Left cardiac atrium (tissue), 4 donors: ENCODE measurements at regions not wholly inside any gene's neighbourhood (a gene's known extent, or its start where the extent isn't known, plus 50 kb on each side); places are given as distances from the start of the nearest gene placed in this dataset.

Source experiments
- ATAC-seq, 2 donors: fragments of 200-7000 bp; cut with Tn5 transposase; one replicate each; pipeline ENCODE4 v1.9.1; 2020; ENCODE audit warnings: mild to moderate bottlenecking in 2 of 2, moderate library complexity in 2 of 2
- DNase-seq: peaks from one replicate; pipeline ENCODE4 v3.0.0-alpha.2; 2020
- intact Hi-C, 2 donors: fragments of 100-400 bp; cut with DNase I; formaldehyde crosslinking; loops; one replicate each; pipeline versions ENCODE4 v1.14.1 to v1.15.1; 2022 to 2023
- donor health status: DM: no; HTN: yes; CAD: no.
- donor health status: DM: no; HTN: yes; CAD: no; lungs with severe emphysema.
- donor health status: DM: yes; HTN: yes; CAD: no.
- donor health status: Dilated cardiomyopathy.

DNA sequence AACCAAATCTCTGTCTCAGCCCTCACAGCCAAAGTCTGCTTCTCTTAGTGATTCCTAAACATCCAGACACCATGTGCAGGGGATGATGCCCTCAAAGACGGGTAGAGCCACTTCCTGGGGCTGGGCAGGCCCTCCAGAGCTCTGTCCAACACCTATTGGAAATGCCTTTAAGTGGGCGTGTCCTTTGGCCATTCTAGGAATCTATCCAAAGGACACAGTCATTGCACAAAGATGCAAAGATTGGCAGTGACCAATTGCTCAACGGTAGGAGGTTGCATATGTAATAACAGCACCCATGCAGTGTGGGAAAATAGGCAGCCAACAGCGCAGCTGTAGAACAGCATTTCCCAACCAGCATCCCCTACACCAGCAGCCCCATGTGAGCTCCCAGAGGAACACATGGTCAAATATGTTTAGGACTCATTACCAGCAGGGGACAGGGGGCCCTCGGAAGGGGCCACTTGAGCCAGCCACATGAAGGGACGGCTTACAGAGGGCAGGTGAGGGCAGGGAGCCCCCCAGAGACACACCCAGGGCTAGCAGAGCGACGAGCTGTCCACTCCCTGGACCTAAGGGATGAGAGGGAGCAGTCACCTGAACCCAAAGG lies 142.8 kb upstream of the IQSEC1 start:
- intact Hi-C loops: no loop called here
- DNase-seq (no peak), ATAC-seq (peak in 1 of 2 donors; percentile 24)

DNA sequence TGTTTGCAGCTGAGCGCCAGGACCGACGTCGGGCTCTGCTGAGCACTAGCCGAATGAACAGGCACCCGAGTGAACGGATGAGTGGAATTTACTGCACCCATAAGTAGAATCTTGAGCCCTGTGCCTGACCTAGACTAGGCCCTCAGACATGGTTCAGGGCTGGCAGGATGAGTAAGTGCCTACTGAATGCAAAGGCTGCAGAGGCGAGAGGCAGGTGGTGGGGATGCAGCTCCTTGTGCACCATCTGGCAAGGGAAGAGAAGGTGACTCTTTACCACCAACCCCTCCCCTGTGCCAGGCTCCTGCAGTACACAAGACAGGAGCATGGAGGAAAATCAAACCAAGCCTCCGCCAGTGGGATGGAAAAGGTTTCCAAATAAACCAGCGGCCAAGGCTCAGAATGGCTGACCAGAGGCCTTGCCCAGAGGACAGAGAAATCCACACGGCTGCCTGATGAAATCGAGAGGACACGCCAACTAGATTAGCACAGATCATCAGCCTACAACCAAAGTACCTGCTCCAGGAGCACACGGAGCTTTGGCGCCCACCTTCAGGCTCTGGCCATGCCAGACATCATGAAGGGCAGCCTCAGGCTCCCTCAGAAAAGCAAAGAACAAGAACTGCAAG lies 141.7 kb upstream of the IQSEC1 start:
- intact Hi-C loops: no loop called here
- no peak for ATAC-seq
- no peak for DNase-seq

DNA sequence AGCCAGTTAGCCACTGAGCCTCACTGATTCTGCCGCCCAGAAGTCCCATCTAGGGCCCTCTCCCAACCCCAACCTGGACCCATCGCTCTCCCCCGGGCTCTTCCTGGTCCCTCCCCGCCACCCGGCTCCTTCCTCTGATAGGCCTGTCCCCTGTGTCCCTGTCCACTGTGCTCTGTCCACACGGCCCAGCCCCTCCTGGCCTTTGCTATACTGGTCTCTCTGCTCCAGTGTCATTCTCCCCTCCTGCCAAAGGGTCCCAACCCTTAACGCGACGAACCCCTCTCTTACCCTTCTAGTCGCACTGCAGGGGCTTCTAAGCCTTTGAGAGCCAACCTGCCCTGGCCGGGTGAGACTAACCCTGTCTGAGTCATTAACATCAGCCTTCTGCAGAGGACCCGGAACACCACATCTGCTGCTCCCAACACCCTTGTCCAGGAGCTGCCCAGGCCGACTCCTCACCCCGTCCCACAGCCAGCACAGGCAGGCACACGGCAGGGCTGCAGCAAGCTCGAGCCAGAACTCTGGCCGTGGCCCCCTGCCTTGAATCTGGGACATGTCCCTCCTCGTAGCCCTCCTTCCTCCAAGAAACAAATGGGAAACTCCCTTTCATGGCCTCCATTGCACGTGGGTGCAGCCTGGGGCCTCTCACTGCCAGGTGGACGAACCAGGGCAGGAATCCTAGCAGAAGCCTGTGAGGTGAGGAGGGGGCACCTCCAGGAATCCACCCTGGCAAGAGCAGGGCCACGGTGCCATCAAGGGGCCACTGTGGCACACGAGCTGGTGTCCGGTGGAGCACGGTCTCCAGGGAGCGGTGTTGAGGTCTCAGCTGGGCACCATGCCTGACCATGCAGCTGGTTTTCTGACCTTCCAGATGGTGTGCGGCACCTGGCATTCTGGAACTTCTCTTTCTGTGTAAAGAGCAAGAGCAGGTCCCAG lies 140.9 kb upstream of the IQSEC1 start:
- intact Hi-C loops: no loop called here
- DNase-seq (no peak), ATAC-seq (no peak)

DNA sequence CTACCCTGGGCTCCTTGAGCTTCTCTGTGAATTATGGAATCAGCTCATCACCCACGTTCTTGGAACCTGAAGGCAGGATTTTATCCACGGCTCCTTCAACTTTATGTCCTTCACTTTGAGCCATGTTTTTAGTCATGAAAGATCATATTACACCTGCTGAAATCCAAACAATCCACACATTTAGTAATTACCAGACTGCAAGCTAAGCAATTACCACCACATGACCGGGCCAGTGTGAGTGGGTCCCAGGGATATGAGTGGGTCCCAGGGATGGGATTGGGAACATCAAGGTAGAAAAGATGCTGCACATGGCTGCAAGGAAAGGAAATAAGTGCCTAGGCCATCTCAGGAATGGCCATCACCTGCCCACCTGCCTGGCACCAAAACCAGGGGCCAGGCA lies 140.3 kb upstream of the IQSEC1 start:
- intact Hi-C loops: no loop called here
- no peak for DNase-seq
- ATAC-seq: no peak

DNA sequence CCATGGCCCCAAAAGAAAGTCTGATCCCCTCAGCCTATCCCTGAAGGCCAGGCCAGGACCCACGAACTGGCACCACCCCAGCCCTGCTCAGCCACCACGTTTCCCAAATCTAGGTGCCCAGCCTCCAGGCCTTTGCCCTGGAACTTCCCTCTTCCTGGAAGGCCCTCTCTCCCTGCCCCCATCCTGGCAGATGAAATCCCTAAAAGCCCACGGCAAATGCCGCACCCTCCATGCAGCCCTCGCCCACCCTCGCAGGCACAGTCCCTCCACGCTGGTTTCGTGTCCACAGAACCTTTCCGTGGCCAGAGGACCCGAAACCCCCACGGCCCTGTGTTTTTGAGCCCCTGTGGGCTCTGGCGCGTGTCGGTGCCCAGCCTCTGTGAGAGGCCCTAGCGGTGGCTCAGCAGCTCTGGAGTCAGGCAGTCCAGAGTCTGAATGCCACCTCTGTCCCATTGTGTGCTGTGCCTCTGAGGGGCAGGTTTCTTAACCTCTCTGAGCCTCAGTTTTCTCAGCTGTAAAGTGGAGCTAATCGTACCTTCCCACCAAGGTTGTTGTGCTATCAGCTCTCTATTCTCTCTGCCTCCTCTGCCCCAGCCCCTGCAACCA lies 138.5 kb upstream of the IQSEC1 start:
- intact Hi-C loops: no loop called here

DNA sequence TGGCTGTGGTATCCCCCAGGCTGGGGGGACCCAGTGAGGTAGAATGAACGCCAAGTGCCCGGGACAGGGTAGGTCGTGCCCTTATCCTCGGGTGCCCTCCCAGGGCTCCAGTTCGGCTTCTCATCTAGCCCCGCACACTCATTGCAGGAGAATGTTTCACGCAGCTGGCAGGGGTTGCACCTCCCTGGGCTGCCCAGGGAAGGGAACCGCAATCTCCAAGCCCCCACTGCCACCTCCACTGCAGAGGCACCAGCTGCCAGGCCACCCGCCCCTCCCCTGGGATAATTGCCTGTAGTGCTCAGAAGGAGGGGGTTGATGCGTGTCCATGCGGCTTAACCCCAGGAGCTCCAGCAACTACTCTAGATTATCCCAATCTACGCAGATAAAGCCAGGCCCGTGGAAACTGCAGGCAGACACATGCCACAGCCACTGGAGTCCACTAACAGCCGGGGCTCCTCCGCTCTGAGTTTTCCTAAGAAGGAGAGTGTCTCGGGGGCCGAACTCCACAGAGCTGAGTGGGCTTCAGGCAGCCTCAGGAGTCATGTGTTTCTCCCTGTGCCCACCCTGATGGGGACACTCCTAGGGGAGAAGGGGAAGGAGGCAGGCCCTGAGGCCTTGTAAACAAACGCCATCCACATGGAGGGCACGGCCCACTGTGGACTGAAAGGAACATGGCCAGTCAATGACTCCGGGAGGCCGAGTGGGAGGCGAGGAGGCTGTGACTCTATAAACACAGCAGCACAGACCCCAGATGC lies 137.2 kb upstream of the IQSEC1 start:
- no peak for DNase-seq
- peak in 1 of 2 donors; percentile 6 for ATAC-seq
- intact Hi-C loops: no loop called here

More for the DNA sequence above, 138.5 kb upstream of the IQSEC1 start:
- no peak for DNase-seq
- no peak for ATAC-seq

DNA sequence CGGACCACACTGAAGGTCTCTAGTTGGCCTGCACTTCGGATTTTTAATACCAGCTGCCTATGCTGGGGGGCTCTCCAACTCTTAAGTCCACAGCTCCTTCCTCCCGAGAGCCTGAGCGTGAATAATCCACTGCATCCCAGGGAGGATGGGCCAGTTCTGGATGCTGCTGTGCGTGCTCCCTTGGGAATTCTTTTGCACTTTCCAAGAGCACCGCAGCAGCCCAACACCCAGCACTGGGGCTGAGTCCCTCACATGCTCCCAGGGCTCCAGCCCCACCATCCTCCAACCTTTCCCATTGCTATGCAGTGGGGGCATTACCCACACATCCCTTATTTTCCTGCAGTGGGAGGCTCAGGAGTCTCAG lies 136.4 kb upstream of the IQSEC1 start:
- ATAC-seq: no peak
- intact Hi-C loops: no loop called here
- DNase-seq: no peak

DNA sequence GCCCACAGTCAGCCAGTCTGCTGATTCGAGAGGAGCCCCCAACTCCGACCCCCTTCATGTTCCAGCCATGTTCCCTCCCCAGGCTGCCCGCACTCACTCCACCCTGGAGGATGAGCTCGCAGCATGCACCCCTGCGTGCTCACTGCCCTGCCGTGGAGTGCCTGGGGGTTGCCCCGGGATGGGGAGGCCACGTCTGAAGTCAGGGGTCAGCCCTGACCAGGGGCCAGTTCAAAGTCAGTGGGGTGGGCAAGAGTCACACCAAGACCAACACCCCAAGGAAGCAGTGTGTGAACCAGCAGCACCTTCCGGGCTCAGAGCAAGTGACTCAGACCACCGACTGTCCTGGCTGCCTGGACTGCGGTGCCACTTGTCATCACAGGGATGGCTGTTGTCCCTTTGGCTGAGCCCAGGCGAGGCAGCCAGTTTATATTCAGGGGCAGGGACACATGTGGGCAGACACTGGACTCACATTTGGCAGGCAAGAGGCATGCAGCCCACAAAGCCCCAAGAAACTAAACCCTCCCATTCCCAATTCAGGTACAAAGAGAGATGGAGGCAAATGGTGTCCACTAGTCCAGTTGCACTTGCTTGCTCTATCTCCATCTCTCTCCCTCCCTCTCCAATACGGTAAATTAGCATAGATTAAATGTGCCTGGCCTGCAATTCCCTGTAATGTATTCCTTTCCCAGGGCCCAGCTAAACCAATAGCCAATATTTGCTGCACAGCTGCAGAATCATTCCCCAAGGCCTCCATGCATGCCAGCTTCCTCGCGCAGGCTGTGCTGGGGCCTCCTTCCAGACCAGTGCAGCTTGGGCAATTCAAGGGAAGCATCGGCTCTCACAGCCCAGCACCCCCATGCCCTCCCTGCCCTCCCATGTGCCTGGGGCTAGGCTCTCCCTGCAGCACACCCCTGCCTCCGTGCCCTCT lies 135.7 kb upstream of the IQSEC1 start:
- intact Hi-C loops: no loop called here
- DNase-seq (no peak), ATAC-seq (peak in 1 of 2 donors; percentile 43)

DNA sequence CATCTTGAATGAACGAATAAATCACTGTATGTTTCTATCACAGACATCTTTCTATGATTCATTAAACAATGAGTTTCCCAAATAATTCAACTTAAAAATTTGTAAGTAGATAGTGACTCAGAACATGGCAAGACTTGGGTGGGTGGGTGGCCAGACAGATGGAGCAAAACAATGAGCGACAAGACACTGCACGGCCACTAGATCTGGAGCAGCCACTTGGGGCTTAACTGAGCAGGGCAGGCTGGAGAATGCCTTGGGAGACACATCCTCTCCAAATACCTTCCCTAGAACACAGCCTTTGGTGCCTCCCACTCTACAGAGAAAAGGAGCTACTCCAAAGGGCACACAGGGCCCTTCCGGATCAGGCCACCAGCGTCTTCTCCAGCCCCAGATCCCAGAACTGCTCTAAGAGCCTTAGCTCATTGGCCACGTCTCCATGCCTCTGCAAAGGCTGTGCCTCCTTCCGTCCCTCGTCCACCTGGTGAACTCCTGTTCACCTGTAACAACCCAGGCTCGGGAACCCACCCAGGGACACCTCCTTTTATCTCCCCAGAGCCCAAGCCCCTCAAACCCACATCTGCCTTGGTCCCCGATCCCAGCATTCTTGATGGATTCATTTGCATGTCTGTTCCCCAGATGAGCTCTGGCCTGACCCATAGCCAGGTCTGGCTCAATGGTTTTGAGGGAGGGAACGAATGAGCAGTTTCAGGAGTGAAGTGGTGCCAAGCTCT lies 134.9 kb upstream of the IQSEC1 start:
- intact Hi-C loops: no loop called here
- ATAC-seq: no peak
- DNase-seq: no peak

DNA sequence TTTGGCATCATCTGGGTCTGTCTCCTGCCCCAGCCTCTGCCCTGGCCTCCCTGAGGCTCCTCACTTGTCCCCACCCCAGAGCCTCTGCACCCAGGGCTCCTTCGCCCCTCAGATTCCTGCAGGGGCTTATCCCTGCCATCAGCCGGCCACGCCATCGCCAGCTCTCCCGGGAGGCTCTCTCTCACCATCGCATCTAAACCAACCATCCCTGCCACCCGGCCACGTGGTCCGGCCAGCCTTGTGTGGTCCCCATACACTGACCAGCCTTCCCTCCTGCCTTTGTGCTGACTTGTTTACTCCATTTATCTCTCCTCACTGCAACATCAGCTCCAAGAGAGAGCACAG lies 134.3 kb upstream of the IQSEC1 start:
- intact Hi-C loops: no loop called here
- DNase-seq (no peak), ATAC-seq (no peak)

DNA sequence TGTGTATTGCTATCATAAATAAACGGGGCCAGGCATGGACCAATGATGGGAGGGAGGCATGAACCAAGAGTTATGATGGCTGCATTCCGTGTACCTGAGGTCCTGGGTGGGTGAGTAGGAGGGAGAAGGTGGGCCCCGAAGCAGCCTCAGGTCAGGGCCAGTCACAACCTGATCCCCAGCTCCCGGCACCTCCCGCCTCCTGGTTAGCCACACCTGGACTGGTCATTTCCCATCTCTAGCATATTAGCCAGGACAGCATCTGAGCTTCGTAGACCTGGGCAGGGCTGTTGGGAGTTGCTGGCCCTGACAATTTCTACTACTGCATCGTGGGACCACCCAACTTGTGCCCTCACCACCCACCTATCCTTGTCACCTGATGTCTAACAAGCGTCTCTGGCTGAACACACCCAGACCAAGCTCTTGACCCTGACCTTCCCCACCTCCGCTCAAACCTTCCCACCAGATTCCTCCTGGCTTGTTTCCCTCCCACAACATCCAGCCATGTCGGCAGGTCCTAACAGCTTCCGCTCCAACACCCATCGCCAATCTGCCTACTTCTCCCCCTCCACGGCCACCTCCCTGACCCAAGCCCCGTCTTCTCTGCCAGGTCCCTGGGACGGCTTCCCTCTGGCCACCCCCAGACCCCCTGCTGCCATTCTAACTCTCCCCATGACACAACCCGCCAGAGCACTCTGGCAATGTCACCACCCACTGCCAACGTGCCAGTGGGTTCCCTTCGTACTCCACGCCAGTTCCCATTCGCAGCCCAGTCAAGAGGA lies 133.8 kb upstream of the IQSEC1 start:
- ATAC-seq (no peak), DNase-seq (no peak)

DNA sequence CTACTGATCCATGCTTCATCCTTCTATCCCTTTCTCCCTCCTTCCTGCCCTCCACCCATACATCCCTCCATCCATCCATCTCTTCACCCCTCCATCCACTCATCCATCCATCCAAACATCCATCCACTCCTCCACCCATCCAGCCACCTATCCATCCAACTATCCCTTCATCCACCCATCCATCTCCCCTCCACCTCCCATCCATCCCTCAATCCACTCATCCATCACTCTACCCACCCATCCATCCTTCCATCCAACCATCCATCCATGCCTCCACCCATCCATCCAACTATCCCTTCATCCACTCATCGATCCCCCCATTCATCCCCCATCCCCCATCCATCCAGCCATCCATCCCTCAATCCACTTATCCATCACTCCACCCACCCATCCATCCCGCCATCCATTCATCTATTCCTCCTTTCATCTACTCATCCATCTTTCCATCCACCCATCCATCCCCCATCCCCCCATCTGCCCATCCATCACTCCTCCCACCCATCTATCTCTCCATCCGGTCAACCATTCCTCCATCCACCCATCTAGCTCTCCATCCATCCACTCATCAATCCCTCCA lies 132.4 kb upstream of the IQSEC1 start:
- ATAC-seq (no peak), DNase-seq (no peak)
- intact Hi-C loops: no loop called here

More for the DNA sequence above, 133.8 kb upstream of the IQSEC1 start:
- intact Hi-C loops: no loop called here

DNA sequence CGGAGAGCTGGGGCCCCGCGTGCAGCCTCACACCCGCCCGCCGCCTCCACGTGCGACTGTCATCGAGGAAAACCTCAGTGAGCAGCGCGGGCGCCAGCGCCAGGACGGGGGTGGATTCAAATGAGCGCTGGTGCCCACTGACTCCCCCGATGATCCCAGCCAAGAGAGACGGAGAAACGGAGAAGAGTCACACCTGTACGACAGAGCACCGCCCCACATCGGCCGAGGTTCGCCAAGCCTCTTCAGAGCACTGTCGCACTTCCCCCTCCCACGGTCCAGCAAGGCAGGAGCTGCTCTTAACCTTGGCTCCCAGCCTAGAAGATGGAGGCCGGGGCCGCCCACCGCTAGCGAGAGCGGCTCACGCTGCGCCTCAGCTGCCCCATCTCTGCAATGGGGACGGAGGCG lies 130.9 kb upstream of the IQSEC1 start:
- intact Hi-C loops: no loop called here
- ATAC-seq (no peak), DNase-seq (no peak)

DNA sequence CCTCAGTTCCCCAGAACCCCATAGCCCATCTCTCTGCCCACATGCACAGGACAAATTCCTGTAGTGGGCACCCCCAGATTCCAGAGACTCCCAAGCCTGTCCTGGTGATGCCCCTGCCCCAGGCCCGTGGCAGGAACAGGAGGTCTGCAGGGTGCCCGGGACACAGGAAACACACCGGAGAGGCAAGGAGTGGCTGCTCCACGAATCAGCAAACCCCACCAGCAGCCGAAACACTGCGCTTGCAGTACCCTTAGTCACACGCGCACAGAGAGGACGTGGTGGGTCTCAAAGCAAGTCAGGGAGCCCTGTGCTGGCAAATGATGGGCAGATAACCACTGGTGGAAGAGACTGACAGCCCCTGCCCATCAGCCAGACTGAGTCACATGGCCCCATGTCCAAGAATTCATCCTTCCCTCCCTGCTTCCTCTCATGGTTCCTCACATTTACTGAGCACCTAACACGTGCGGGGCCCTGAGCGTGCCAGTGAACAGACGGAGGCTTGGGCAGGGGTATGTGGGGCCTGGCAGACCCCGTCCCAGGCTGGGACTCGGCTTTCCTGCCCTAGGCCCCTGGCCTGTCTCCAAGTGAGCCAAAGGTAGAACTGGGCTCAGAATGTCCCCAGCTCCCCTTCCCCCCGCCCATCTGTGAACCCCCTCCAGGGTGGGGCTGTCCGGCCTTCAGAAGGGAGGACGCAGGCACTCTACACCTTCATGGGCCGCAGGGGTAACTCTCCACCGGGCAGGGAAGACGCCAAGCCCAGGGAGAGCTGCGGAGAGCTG lies 130.4 kb upstream of the IQSEC1 start:
- intact Hi-C loops: no loop called here
- DNase-seq (no peak), ATAC-seq (no peak)

DNA sequence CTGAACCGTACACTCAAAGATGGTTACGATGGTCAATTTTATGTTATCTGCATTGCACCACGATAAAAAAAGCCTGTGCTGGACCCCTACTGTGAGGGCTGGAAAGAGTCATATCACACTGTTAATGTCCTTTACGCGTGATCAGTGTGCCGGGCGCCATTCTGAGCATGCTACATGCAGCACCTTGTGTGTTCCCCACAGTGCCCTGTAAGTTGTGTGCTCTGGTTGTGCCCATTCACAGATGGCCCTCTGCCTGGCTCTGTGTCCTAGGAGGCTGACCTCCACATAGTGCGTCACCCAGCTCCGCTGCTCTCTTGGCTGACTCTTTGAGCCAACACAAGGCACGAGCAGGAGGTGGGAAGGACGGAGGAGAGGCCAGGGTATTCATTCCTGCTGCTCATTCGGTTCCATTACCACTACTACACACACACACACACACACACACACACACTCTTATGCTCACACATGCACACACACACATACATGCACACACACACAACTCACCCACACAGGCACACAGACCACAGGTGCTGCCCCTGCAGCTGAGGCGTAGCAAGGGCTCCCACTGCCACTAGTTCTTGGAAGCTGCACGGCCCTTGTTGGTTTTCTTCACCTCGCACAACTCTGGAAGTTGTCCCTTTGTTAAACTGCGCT lies 129.6 kb upstream of the IQSEC1 start:
- intact Hi-C loops: no loop called here
- DNase-seq: no peak
- no peak for ATAC-seq
